ENCODE measurements at regions not wholly inside any gene's neighbourhood (a gene's known extent, or its start where the extent isn't known, plus 50 kb on each side); places are given as distances from the start of the nearest gene placed in this dataset.

DNA sequence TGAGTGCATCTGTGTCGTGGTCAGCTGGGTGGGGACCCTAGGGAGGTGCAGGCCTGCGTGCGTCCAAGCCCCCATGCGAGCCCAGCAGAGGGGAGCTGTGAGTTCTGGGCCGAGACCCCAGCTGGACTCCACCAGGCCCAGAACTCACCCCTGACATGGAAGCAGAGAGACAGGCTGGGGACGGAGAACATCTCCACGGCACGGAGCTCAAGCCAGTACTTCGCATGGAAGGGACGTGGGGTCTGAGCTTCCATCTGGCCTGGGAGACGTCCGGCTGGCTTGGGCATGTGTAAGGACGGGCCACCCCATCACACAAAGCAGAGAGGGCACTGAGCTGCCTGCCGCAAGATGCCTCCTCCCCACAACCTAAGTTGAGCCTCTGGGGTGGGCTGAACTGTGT lies 422.4 kb downstream of the CTTN start:
- peaks cover 22% of the 10 kb centered on the region for H3K27me3 ChIP-seq (replicated peaks; ENCODE audit: insufficient read depth, low read depth, low read length, poor library complexity)
- H3K4me1 ChIP-seq (ENCODE audit: insufficient read depth, low read length, poor library complexity, severe bottlenecking) = no peaks in the 10 kb centered on the region
- no peaks in the 10 kb centered on the region for H3K9me3 ChIP-seq (ENCODE audit: low read depth, low read length, poor library complexity, severe bottlenecking)
- H3K36me3 ChIP-seq (ENCODE audit: insufficient read depth, low read length, poor library complexity, severe bottlenecking) = no peaks in the 10 kb centered on the region
- TF ChIP-seq, protein P1, sequence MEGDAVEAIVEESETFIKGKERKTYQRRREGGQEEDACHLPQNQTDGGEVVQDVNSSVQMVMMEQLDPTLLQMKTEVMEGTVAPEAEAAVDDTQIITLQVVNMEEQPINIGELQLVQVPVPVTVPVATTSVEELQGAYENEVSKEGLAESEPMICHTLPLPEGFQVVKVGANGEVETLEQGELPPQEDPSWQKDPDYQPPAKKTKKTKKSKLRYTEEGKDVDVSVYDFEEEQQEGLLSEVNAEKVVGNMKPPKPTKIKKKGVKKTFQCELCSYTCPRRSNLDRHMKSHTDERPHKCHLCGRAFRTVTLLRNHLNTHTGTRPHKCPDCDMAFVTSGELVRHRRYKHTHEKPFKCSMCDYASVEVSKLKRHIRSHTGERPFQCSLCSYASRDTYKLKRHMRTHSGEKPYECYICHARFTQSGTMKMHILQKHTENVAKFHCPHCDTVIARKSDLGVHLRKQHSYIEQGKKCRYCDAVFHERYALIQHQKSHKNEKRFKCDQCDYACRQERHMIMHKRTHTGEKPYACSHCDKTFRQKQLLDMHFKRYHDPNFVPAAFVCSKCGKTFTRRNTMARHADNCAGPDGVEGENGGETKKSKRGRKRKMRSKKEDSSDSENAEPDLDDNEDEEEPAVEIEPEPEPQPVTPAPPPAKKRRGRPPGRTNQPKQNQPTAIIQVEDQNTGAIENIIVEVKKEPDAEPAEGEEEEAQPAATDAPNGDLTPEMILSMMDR (conservative IDR thresholded peaks at IDR 0.05; ENCODE audit: low read depth, low read length) = no peak
- intact Hi-C loops (cut with micrococcal nuclease; ENCODE audit: unreplicated experiment) = no loop called here
- H3K4me3 ChIP-seq (ENCODE audit: low read depth, low read length, poor library complexity, severe bottlenecking) = no peak overlapping the region
- BruUV-seq (replicated peaks) = no TSS peak
- ChIA-PET POLR2A (ENCODE audit: low non-redundant PET) (no interaction called here), CTCF (no interaction called here)
- no peak overlapping the region for H3K27ac ChIP-seq (ENCODE audit: low read depth, low read length, poor library complexity, severe bottlenecking)
- no peak for DNase-seq (ENCODE audit: low spot score)

DNA sequence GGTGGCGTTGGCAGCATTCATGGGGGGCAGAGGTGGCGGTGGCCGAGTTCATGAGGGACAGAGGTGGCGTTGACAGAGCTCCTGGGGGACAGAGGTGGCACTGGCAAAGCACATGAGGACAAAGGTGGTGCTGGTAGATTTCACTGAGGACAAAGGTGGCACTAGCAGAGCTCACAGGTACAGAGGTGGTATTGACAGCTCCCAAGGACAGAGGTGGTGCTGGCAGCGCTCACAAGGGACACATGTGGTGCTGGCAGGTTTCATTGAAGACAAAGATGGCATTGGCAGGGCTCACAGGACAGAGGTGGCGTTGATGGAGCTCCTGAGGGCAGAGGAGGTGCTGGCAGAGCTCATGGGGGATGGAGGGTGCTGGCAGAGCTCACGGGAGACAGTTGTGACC lies 425.4 kb downstream of the CTTN start:
- intact Hi-C loops (cut with micrococcal nuclease; ENCODE audit: unreplicated experiment) = no loop called here
- H3K27me3 ChIP-seq (replicated peaks; ENCODE audit: insufficient read depth, low read depth, low read length, poor library complexity) = peaks cover 52% of the 10 kb centered on the region
- no TSS peak for BruUV-seq (replicated peaks)
- no peaks in the 10 kb centered on the region for H3K36me3 ChIP-seq (ENCODE audit: insufficient read depth, low read length, poor library complexity, severe bottlenecking)
- no peaks in the 10 kb centered on the region for H3K9me3 ChIP-seq (ENCODE audit: low read depth, low read length, poor library complexity, severe bottlenecking)
- TF ChIP-seq, protein P1 (conservative IDR thresholded peaks at IDR 0.05; ENCODE audit: low read depth, low read length) = no peak
- no peak for TF ChIP-seq EZH2 (IDR thresholded peaks at IDR 0.05; ENCODE audit: borderline replicate concordance, low read depth, low read length, poor library complexity, severe bottlenecking)
- H3K27ac ChIP-seq (ENCODE audit: low read depth, low read length, poor library complexity, severe bottlenecking) = no peak overlapping the region
- no peak for DNase-seq (ENCODE audit: low spot score)
- peaks cover 4% of the 10 kb centered on the region for H3K4me1 ChIP-seq (ENCODE audit: insufficient read depth, low read length, poor library complexity, severe bottlenecking)
- POLR2A ChIA-PET (ENCODE audit: low non-redundant PET) = no interaction called here
- CTCF ChIA-PET = no interaction called here
- H3K4me3 ChIP-seq (ENCODE audit: low read depth, low read length, poor library complexity, severe bottlenecking) = no peak overlapping the region

DNA sequence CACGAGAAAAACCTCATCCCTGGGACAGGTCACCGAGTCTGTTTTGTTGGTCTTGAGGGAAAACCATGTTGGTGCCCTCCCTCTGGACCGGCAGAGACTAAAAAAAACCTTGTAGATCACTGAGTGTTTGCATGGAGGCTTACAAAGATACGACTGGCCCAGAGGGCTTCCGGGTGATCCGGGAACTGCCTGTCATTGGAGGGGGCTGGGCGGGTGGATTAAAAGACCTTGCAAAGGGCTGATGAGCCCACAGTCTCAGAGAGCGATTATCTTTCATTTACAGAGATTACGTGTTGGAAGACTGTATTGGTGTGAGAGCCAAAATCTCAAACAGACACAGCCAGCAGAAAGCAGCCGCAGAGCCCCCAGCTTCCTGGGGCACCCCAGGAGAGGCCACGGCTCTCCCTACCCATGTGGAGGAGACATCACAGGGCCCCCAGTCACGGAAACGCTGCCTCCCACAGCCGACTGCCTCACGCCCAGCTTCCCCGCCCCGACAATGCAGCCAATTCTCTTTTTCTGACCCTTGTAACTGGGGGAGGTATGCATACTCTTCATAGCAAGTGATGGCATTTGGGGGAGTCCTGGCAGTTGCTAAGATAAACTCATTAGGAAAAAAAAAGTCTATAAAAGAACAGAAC lies 426.4 kb downstream of the CTTN start:
- ChIA-PET POLR2A (ENCODE audit: low non-redundant PET) (interaction anchor here (0.7 kb wide), 1 partner anchor 9 kb away, joined by 8 read pairs; no protein-coding TSS in a partner anchor), CTCF (no interaction called here)
- peaks cover 60% of the 10 kb centered on the region for H3K27me3 ChIP-seq (replicated peaks; ENCODE audit: insufficient read depth, low read depth, low read length, poor library complexity)
- no TSS peak for BruUV-seq (replicated peaks)
- no peaks in the 10 kb centered on the region for H3K36me3 ChIP-seq (ENCODE audit: insufficient read depth, low read length, poor library complexity, severe bottlenecking)
- peak; percentile 12 for DNase-seq (ENCODE audit: low spot score)
- H3K4me3 ChIP-seq (ENCODE audit: low read depth, low read length, poor library complexity, severe bottlenecking) = no peak overlapping the region
- no peak overlapping the region for H3K27ac ChIP-seq (ENCODE audit: low read depth, low read length, poor library complexity, severe bottlenecking)
- intact Hi-C loops (cut with micrococcal nuclease; ENCODE audit: unreplicated experiment) = no loop called here
- H3K9me3 ChIP-seq (ENCODE audit: low read depth, low read length, poor library complexity, severe bottlenecking) = no peaks in the 10 kb centered on the region
- peak; percentile 79 for TF ChIP-seq EZH2 (IDR thresholded peaks at IDR 0.05; ENCODE audit: borderline replicate concordance, low read depth, low read length, poor library complexity, severe bottlenecking)
- TF ChIP-seq, protein P1 (conservative IDR thresholded peaks at IDR 0.05; ENCODE audit: low read depth, low read length) = no peak
- H3K4me1 ChIP-seq (ENCODE audit: insufficient read depth, low read length, poor library complexity, severe bottlenecking) = peaks cover 4% of the 10 kb centered on the region

Data from A673 (cell line).